DMS79 treated with DMSO at 0.1 percent for 48 hours (cell line): ENCODE measurements at regions not wholly inside any gene's neighbourhood (a gene's known extent, or its start where the extent isn't known, plus 50 kb on each side); places are given as distances from the start of the nearest gene placed in this dataset.

Source experiments
- DNase-seq: peaks from one replicate; lab custom pipeline; 2025; lab: John Stamatoyannopoulos, UW

DNA sequence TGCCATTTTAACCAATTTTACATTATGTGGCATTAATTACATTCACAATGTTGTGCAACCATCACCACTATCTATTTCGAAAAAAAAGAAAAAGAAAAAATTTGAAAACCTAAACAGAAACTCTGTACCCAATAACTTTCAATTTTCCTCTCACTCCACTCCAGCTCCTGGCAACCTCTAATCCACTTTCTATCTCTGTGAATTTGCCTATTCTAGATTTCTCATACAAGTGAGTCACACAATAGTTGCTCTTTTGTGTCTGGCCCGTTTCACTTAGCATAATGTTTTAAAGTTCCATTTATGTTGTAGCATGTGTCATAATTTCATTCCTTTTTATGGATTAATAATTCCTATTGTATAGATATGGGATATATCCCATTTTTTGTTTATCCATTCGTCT is 53.3 kb upstream of the TBC1D5 start:
- DNase-seq = no peak

DNA sequence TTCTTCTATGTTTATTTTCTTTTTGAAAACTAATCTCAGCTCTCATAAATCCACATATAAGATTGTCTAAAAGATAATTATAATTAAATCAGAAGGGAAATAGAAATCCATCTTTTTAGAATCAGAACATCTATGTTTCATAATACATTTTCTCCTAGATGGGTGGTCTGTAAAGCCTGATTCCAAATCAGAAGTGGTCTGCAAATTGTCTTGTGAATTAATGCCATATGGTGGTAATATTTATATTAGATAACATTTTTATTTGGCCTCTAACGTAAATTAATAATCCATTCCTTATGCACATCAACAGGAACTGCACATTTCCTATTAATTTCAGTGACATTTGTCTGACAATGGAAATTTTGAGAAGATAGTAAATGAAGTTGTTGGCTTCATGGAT is 52.8 kb upstream of the TBC1D5 start:
- no peak for DNase-seq

GRCh38 chr3:17793542-17794195 is 51.2 kb upstream of the TBC1D5 start:
- DNase-seq = no peak
